DMS53 treated with DMSO at 0.1 percent for 48 hours (cell line): ENCODE measurements at regions not wholly inside any gene's neighbourhood (a gene's known extent, or its start where the extent isn't known, plus 50 kb on each side); places are given as distances from the start of the nearest gene placed in this dataset.

Experiments used
- DNase-seq: peaks from one replicate; lab custom pipeline; 2025; ENCODE audit not compliant: unreplicated experiment; lab: John Stamatoyannopoulos, UW

DNA sequence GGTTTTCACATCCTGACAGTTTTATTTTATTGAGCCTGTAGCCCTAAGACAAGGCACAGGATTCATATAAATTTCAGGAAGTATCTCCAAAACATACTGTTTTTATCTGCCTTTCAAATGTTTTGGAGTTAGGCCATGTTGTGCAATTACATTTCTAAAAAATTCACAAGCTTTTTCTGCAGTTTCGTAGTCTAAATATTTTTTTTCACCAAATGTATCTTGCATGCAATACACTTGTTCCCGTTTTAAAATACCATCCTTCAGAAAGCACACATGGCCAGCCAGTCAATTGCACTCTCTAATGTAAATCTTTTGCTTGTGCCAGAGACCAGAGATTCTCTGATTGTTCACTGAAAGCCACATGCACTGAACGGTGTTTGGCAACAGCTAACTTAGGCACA, 161.5 kb upstream of the PRKCQ start:
- no peak for DNase-seq

DNA sequence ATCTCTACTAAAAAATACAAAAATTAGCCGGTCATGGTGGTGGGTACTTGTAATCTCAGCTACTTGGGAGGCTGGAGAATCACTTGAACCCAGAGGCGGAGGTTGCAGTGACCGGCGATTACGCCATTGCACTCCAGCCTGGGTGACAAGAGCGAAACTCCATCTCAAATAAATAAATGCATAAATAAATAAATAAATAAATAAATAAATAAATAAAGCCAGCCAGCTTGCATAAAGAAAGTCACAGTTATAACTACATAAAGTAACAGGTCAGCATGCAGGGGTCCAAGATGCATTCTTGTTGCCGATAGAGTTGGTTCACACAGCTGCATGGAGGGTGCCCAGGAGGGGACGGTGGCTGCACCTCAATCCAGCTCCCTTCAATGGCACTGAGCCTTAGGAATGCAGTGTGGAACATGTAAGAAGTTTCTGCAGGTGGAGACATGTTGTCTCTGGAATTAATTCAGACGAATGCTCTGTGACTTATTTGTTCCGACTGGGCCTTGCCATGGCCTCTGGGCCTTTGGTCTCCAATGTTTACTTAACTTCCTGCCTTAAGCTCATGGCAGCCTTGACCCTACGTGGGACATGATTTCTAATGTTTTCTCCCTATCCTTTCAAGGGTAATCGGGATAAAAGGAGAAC, 159.6 kb upstream of the PRKCQ start:
- DNase-seq = no peak

DNA sequence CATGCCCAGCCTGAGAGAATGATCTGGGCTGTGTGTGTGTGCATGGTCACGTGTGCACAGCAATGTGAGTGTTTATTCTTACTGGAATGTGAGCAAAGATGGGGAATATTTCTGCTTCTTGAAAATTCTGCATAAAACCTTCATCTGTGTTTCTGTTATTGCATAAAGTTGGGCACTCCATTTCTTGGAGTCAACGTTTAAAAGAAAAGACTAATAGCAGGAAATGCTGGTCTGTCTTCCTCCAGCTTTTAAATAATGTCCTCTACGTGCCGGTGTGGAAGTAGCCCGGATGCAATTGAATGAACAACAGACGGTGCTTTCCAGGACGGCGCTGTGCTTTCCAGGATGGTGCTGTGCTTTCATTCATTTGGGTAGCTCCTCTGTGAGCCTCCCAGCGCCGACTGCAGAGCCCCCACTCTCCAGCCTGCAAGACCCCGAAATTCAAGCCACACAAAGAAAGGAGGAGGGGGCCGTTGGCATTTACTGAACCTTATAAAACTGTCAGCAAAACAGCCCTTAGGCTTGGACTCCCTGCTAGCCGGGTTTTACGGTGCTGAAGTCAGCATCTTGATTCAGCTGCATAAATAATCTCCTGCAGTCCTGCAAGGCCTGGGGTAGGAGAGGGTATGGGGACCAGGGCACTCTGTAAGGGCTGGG, 158.2 kb upstream of the PRKCQ start:
- no peak for DNase-seq

DNA sequence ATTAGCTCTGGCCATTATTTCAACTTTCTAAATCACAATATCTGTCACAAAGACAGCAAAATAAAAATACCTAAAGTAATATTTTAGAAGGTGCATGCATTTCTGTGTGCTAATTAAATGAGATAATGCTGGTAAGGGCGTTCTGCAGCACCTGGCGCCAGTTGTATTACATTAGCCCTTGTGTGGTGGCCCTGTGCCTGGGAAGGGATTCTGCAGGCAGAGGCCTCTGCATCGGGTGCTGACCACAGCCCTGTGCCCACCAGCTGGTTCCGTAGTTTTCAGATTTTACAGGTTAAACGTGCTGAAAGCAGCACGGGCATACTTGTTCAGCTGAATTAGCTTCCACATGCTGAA, 157.7 kb upstream of the PRKCQ start:
- no peak for DNase-seq

DNA sequence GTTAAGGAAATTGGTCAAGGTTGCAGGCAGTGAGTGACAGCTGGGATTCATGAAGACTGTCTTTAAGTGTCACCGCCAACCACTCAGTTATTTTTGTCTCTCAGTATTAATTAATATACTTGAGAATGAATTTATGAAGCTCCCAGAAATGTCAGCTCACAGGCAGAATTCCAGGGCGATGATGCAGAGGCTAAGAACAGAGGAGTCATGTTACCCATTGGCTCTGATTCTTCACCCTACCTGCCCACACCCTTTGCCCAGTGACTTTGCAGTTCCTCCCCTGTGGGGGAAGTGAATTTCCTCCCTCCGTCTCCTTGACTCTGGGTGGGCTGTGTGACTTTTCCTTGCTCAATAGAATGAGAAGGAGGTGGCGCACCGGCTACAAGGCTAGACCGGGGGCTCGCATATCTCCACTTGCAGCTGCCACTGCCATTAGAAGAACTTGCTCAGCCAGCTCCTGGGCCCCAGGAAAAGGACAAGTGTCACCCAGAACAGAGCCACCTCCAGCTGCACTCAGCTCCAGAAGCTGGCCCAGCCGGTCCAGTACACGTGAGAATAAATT, 157.1 kb upstream of the PRKCQ start:
- DNase-seq = no peak

DNA sequence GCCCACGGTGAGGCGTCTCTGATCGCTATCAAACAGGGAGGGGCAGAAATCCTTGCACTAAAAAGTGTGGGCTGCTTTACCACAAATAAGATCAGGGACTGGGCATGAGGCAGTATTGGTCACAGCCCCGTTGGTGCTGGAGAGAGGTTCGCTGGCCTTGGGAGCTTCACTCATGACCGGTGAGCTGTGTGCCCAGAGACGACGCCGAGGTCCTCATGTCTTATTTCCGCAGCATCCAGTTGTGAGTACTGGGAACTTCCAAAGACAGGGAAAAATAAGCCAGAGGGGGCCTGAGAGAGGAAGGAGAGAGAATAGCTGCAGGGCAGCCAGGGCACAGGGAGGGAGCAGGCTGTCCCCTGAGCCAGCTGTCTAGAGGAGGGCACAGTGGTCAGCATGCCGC, 154.2 kb upstream of the PRKCQ start:
- no peak for DNase-seq

DNA sequence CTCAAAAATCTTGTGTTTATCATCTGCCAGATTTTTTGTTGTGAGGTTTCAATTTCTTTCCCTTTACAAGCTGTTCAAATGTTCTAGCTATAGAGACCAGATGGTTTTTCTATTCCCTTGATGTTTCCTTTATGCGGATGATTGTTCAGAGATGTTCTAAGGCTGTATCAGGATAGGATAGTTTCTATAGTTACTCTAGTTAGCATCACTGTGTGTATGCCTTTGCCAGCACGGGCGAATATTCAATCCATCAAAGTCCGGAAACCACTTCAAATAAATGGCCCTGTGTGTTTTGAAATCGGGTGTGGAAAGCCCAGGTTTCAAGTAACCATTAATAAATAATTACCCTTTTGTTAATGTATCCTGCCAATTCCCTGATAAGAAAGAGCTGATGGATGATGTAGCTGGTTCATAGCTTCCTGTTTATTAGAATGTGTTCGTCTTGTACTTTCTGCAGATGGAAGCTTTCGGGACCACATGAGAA, 149.8 kb upstream of the PRKCQ start:
- no peak for DNase-seq

DNA sequence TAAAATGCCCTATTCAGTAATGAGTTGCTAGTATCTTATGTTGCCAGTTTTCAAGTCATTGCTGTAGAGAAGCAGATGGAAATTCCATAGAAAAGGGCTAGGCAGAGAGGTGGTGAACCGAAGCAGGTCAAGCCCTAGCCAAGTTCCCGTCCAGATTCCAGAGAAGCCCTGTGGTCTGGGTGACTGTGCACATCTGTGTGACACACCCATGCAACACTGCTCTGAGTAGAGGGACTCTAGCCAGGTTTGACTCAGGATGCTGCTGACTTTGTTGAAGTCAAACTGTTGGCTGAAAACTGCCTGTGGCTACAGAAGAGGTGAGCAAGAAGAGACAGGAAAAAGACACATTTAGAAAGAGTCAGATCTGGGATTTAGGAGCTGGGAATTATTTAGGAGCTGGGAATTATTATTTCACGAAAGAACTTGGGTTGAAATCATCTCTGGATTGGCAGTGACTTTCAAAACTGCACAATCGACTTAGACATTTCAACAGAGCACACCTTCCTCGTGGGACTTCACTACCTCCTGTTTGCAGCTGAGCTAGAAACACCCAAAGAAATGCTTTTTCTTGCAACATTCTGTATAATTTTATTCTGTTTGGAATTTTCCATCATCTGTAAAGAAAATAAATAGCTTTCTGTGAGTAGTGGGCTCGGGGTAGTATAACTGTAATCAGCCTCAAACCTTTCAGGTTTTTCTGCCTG, 149.1 kb upstream of the PRKCQ start:
- no peak for DNase-seq

DNA sequence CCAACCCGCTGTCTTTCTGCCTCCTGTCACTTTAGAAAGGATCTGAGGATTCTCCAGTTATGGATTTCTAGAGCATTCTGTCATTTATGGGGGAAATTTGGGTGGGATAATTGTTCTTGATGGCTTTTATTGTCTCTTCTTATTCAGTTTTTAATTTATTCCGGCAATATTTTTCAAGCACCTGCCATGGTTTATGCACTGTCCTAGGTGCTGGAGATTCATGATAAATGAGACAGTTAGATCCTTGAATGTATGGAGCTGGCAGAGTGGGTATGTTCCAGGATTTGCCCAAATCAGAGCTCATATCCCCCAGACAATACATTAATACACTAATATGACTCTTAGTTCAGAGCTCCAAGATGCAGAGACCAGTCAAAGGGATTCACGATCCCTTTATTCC, 146.8 kb upstream of the PRKCQ start:
- DNase-seq = no peak

DNA sequence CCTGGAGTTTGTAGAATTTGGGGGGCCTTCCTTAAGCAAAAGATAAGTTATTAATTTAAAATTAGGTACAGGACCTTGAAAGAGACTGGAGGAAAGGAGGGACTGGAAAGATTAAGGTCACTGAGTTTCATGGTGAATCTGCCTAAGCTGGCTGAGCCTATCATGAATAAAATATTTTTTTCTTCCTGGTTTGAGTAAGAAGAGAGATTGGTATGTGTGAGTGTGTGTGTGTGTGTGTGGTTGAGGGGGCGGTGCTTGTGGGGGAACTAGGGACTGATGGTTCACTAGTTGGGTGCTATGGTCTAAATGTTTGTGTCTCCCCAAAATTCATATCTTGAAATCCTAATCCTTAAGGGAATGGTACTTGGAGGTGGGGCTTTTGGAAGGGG, 142.5 kb upstream of the PRKCQ start:
- DNase-seq = no peak

DNA sequence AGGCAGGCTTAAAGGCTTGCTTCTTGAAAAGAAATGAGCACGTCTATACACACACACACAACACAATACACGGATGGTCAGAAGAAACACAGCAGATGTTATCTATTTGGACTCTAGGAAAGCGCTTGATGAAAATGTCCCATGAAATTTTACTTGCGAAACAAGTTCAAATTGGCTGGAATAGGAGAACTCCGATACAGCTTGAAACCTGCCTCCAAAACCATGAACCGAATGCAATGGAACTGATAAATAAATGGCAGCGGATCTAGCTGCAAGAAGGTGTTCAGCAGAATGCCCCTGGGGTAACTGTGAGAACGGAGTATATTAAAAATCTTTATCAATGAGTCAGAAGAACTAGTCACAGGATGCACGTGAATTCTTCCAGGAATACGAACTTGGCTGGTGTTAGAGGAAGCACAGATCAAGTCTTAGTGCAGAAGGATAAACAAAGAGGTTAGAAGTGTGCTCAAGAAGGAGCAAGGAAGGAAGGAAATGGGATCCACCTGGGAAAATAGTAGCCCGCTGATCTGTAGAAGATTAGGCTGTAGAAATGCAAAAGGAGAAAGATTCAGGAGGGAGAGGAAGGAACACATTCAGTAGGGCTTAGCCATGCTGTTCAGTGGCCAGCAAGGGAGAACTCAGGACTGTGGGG, 142.0 kb upstream of the PRKCQ start:
- no peak for DNase-seq

DNA sequence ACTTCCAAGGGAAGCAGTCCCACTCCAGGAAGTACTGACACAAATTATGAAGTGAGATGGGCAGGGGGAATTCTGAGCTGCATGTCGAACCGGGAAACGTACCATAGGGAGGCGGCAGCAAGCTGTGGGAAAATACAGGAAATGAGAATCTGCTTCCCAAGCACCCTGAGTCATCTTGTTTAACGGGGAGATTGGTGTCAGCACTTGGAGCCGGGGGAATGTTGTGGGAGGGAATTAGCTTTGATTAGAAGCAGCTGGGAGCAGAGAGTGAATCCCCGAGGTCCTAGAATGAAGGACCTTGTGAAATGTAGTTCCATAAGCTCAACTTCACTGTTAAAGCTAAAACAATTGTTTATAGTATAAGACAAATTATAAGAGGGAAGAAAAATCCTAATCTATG, 141.4 kb upstream of the PRKCQ start:
- DNase-seq = no peak

DNA sequence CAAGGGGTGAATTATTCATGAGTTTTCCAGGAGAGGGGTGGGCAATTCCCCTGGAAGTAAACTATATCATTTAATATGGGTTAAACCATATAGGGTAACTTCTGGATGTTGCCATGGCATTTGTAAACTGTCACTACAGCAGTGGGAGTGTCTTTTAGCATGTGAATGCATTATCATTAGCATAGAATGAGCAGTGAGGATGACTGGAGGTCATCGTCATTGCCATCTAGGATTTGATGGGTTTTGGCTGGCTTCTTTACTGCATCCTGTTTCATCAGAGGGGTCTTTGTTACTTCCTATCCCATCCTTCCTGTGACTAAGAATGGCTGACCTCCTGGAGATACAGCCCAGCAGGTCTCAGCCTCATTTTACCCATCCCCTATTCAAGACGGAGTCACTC, 139.5 kb upstream of the PRKCQ start:
- no peak for DNase-seq

DNA sequence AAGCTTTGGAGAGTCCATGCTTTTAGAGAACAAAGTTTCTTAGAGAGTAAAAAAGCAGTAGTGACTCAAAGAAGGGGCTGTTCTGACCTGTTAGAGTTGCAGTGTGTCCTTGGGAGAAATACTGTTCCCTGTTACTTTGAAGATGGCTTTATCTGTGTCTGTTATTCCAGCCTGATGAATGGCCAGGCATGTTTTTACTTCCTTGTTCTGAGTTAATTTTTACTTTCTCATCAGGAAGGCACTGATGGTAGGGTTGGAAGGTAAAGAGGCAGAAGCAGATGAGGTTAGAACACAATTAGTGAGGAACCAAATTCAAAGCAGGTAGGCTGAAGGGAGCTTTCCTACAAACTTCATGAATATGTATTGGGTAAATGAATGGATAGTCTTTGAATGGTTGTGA, 138.5 kb upstream of the PRKCQ start:
- DNase-seq = no peak

DNA sequence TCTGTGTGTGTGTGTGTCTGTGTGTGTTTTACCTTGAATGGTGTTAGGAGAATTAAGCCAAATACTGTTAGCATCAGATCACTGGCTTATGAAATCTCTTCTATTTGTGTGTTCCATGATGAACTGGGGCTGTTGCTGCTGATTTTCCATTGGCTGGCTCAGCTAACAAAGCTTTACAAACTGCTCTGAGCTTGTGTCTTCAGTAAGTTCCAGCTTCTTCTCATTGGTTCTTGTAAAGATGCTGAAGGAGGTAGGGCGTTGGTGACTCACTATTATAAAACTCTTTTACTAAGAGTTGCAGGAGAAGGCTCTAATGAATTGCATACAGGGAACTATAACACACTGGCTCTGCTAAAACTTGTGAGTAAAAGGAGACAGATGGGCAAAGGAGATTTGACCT, 136.4 kb upstream of the PRKCQ start:
- no peak for DNase-seq

DNA sequence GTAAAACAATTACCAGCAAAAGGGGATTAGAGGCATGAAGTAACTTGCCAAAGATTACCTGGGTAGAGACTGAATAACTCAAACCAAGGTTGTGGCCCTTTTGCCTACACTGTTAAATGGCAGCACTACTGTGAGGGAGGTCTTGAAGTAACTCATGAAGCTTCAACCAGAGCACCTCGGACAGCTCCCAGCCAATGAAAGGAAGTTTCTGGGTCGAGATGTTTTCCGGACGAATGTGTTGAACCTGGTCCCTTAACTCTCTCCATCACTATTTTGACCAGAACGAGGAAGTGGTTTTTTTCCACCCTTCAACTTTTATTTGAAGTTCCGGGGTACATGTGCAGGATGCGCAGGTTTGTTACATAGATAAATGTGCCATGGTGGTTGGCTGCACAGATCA, 133.6 kb upstream of the PRKCQ start:
- DNase-seq = no peak

DNA sequence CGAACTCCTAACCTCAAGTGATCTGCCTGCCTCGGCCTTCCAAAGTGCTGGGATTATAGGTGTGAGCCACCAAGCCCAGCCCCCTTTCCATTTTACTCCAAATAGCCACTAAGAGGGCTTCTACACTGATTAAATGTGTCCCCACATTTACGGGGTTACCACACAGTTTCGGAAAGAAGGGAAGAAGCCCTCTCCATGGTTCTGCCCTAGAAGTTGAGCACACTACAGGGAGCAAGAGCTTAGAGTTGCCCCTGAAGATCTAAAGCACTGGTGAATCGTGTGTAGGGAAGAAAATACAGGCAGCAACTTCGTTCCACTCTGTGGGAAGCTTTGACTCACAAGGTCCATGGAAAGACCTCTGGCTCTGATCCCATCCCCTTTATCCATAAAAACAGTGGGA, 133.0 kb upstream of the PRKCQ start:
- DNase-seq = no peak

DNA sequence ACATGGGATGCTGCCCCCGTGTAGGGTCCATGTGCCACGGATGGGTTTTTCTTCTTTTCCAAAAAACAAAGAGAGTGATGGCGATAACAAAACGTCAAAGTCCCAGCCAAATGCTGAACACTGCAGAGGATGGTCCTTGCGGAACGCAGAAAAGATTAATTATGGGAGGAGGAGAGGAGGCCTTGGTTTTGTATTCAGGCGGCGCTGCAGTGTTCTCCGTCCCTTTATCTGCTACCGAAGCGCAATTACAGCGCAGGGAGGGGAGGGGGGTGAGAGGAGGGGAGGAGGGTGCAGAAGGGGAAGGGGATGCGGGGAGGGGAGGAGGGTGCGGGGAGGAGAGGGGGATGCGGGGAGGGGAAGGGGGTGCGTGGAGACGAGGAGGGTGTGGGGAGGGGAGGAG, 131.8 kb upstream of the PRKCQ start:
- no peak for DNase-seq

DNA sequence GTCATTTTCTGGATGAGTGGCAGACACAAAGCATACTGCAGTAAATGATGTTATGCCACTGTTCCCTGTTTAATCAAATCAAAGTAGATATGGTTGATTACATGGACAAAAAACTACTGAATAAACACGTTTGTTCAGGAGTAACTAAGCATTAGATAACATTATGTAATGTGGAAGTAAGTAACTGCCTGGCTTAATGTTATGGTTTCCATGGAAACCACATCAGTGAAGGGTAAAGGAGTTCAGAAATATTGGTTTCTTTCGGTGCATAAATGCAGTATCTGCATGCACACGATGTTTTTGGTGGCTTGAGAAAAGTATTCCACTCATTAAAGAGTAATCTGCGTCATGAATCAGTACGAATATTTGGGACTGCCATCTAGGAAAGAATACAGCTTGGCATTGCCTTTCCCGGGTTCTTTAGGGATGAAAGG, 131.3 kb upstream of the PRKCQ start:
- no peak for DNase-seq

DNA sequence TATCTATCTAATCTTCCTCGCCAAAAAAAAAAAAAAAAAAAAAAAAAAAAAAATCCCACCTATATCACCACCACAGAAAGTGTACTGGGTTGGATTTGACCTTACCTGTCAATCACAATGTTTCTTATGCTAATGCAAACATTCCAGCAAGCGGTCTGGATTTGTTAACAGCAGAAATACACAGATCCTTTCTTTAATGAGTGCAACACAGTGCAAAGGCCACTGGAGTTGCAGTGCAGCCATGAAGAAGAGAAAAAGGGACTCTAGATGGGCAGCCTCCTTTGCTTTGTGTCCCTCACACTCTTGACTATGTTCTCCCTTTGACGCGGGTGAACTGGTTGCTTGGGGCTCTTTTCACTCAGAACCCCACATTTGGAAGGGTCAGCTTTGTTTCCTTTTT, 127.3 kb upstream of the PRKCQ start:
- DNase-seq = no peak

DNA sequence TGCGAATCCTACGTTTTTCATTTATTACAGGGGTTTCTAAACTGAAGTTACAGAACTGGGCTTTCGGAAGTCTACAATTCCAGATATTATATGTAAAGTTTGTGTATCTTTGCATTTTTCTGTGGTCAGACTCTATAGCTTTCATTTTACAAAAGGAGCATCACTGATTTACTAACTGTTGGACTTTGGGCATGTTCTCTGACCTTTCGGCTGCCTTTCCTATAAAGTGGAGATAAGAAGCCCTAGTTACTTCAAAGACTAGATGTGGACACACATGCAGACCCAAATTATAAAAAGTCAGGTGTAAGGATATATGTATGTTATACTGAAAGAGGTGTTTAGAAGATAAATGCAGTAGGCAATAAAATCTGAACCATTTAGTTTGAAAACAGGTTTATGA, 126.6 kb upstream of the PRKCQ start:
- no peak for DNase-seq

DNA sequence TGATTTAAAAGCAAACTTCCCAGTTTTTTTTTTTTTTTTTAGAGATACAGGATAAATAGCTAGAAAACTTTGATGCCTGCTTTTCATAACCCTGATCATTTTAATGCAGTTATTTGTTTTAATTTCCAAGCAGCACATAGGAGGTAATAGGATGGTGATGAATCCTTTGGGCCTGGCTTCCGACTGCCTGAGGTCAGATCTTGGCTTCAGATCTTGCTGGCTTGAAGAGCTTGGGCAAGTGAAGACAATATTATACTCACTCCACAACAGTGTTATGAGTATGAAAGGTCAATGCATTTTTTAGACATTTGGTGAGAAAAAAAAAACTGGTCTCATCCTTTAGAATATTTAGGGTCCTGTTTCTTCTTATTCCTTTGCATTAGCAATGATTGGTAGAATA, 124.8 kb upstream of the PRKCQ start:
- no peak for DNase-seq
